NB4 (cell line): ENCODE measurements at regions not wholly inside any gene's neighbourhood (a gene's known extent, or its start where the extent isn't known, plus 50 kb on each side); places are given as distances from the start of the nearest gene placed in this dataset.

Experiments used
- CTCF ChIP-seq: IDR thresholded peaks from one replicate; pipeline ENCODE4 v1.5.1; 2012; ENCODE audit warnings: low read depth, low read length
- MAX ChIP-seq: IDR thresholded peaks from 2 replicates; pipeline ENCODE4 v1.6.1; 2011; ENCODE audit warnings: low read depth, low read length
- MYC ChIP-seq: IDR thresholded peaks from 2 replicates; pipeline ENCODE4 v1.6.1; 2011; ENCODE audit warnings: low read depth, low read length
- POLR2A ChIP-seq: IDR thresholded peaks from 2 replicates; pipeline ENCODE4 v1.6.1; 2011; ENCODE audit warnings: mild to moderate bottlenecking; ENCODE audit not compliant: insufficient read length; ENCODE audit errors: extremely low read depth

- no peak for TF ChIP-seq POLR2A
- no peak for TF ChIP-seq CTCF
- no peak for TF ChIP-seq MYC
- TF ChIP-seq MAX, result no peak
Observed at GRCh38 chr20:17017232-17017631, 209.6 kb upstream of the PCSK2 start.
